Lung (tissue), 11 donors: ENCODE measurements at regions not wholly inside any gene's neighbourhood (a gene's known extent, or its start where the extent isn't known, plus 50 kb on each side); places are given as distances from the start of the nearest gene placed in this dataset.

Source experiments
- ATAC-seq: fragments of 200-7000 bp; cut with Tn5 transposase; one replicate; pipeline ENCODE4 v1.9.1; 2020; ENCODE audit warnings: moderate number of reproducible peaks; ENCODE audit not compliant: insufficient read depth, low FRiP score
- DNase-seq, 3 donors: peaks; one replicate each; pipeline ENCODE4 v3.0.0-alpha.2; 2013 to 2017
- H3K27ac ChIP-seq, 2 donors: one replicate each; pipeline ENCODE4 v1.5.1; 2013; ENCODE audit warnings: mild to moderate bottlenecking in 2 of 2, moderate library complexity in 2 of 2, control low read depth in 1 of 2, inconsistent platforms in 1 of 2, low read depth in 1 of 2, low read length in 1 of 2
- H3K27me3 ChIP-seq, 3 donors: one replicate each; pipeline ENCODE4 v1.5.1; 2013; ENCODE audit warnings: low read length in 2 of 3; ENCODE audit not compliant: control insufficient read depth in 3 of 3, insufficient read depth in 3 of 3
- H3K36me3 ChIP-seq, 4 donors: one replicate each; pipeline ENCODE4 v1.5.1; 2013; ENCODE audit warnings: low read length in 4 of 4, mild to moderate bottlenecking in 1 of 4, moderate library complexity in 1 of 4; ENCODE audit not compliant: control insufficient read depth in 4 of 4, insufficient read depth in 4 of 4
- H3K4me1 ChIP-seq, 5 donors: one replicate each; pipeline ENCODE4 v1.5.1; 2013; ENCODE audit warnings: low read length in 5 of 5, mild to moderate bottlenecking in 2 of 5, moderate library complexity in 1 of 5; ENCODE audit not compliant: control insufficient read depth in 5 of 5, insufficient read depth in 5 of 5
- H3K4me3 ChIP-seq: one replicate; pipeline ENCODE4 v1.5.1; 2013; ENCODE audit warnings: mild to moderate bottlenecking, control low read depth, moderate library complexity
- H3K9ac ChIP-seq, 2 donors: one replicate each; pipeline ENCODE4 v1.5.1; 2013; ENCODE audit warnings: low read length in 2 of 2, control low read depth in 1 of 2; ENCODE audit not compliant: insufficient read depth in 1 of 2
- H3K9me3 ChIP-seq, 4 donors: one replicate each; pipeline ENCODE4 v1.5.1; 2013; ENCODE audit warnings: low read length in 3 of 4, mild to moderate bottlenecking in 1 of 4, moderate library complexity in 1 of 4; ENCODE audit not compliant: control insufficient read depth in 4 of 4, insufficient read depth in 3 of 4
- CTCF ChIP-seq: IDR thresholded peaks from 2 replicates; pipeline ENCODE4 v1.5.1; 2012; ENCODE audit warnings: mild to moderate bottlenecking; ENCODE audit errors: control extremely low read depth, extremely low read depth
- WGBS, 2 donors: extraction: QIAGEN DNeasy Blood & Tissue Kit; methylation state at CpG; one replicate each; pipeline ENCODE4 v1.1.7; 2013; 5-methylcytosine and 5-hydroxymethylcytosine counted together
- donor health status: control.
- donor health status: control.
- donor health status: Bipolar disorder and iron deficiency.
- donor health status: healthy.
- donor health status: DM: yes; HTN: yes; CAD: no.

DNA sequence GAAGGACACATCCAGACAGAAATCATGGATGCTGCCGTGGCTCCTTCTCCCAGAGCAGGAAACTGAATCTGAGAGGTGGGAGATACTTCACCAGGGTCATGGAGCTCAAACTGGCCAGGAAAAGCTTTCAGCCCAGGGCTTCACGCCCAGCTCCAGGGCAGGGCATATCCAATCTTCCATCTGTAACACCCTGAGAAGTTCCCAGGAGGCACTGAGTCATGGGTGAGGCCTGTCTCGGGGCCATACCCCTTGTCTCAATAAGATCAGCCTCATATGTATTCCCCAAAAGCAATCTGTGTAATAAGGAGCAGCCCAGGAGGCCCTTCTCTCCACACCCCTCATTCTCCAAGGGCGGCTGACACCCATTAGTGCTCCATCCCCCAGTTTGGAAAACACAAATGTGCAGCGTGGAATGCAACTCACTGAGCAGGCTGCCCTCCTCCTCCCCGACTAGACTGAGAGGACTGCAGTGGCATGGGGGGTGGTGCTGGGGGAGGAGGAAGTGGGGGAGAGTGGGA, 439.3 kb upstream of the SULF2 start:
- Histone ChIP-seq H3K9ac (no peak overlapping the region), H3K27ac (no peak overlapping the region), H3K4me3 (no peak overlapping the region), H3K9me3 (peaks cover 0 to 1% (median 0%) of the 10 kb centered on the region in 4 donors), H3K36me3 (no peaks in the 10 kb centered on the region), H3K4me1 (no peaks in the 10 kb centered on the region), H3K27me3 (peaks cover 0 to 2% (median 0%) of the 10 kb centered on the region in 3 donors)
- WGBS, 2 donors: 67 to 75% methylated on average over 5 to 6 of the region's 6 CpGs
- no peak for ATAC-seq
- DNase-seq: peak in 1 of 3 donors; percentile 14
- no peak for TF ChIP-seq CTCF

GRCh38 chr20:48223715-48224114, 438.4 kb upstream of the SULF2 start:
- DNase-seq: no peak
- peaks cover 0 to 2% (median 0%) of the 10 kb centered on the region in 3 donors for H3K27me3 ChIP-seq
- H3K27ac ChIP-seq: no peak overlapping the region
- H3K9ac ChIP-seq: no peak overlapping the region
- H3K4me1 ChIP-seq: no peaks in the 10 kb centered on the region
- H3K36me3 ChIP-seq: no peaks in the 10 kb centered on the region
- H3K9me3 ChIP-seq: peaks cover 0 to 1% (median 0%) of the 10 kb centered on the region in 4 donors
- no peak overlapping the region for H3K4me3 ChIP-seq
- WGBS, 2 donors: 89 to 95% methylated on average over 14 of the region's 14 CpGs
- TF ChIP-seq CTCF: no peak
- no peak for ATAC-seq

DNA sequence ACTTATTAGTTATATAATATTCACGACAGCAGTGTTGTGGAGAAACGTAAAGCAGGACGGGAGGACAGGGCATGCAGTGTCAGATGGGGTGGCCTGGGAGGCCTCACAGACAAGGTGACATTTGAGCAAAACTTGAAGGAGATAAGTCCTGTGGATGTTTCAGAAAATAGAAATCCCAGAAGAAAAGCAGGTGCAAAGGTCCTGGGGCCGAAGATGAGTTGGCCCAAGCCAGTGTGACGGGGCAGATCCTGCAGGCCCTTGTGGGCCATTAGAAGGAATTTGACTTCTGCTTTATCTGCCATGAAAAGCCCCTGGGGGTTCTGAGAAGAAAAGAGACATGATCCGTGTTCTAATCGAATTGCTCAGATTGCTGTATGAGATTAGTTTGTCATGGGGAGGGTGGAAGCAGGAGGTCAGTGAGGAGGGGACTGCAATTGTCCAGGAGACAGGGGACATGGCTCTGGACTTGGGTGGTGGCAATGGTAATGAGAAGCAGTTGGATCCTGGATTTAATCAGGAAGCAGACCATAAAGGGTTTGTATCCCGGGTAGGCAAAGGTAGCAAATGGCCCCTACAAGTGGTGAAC, 437.4 kb upstream of the SULF2 start:
- no peak overlapping the region for H3K4me3 ChIP-seq
- H3K9me3 ChIP-seq: peaks cover 0 to 1% (median 0%) of the 10 kb centered on the region in 4 donors
- no peaks in the 10 kb centered on the region for H3K36me3 ChIP-seq
- ATAC-seq (no peak), DNase-seq (no peak)
- 90 to 94% methylated on average over 8 of the region's 8 CpGs for WGBS, 2 donors
- H3K9ac ChIP-seq: no peak overlapping the region
- no peaks in the 10 kb centered on the region for H3K27me3 ChIP-seq
- no peak for TF ChIP-seq CTCF
- H3K4me1 ChIP-seq: no peaks in the 10 kb centered on the region
- H3K27ac ChIP-seq: no peak overlapping the region
